OCI-M2 (cell line): ENCODE measurements at regions not wholly inside any gene's neighbourhood (a gene's known extent, or its start where the extent isn't known, plus 50 kb on each side); places are given as distances from the start of the nearest gene placed in this dataset.

Source experiments
- DNase-seq: peaks from one replicate; lab custom pipeline; 2025; ENCODE audit not compliant: unreplicated experiment; lab: John Stamatoyannopoulos, UW

GRCh38 chr5:165130656-165131055, 1625.2 kb downstream of the MAT2B start:
- no peak for DNase-seq

- DNase-seq: no peak
These were observed 1628.7 kb downstream of the MAT2B start for GRCh38 chr5:165134155-165134554.

GRCh38 chr5:165135565-165135964, 1630.1 kb downstream of the MAT2B start:
- no peak for DNase-seq

- no peak for DNase-seq
These were observed 1632.3 kb downstream of the MAT2B start for GRCh38 chr5:165137701-165138100.

GRCh38 chr5:165138236-165138635, 1632.8 kb downstream of the MAT2B start:
- no peak for DNase-seq

- DNase-seq: no peak
These were observed 1633.8 kb downstream of the MAT2B start for GRCh38 chr5:165139262-165139661.

GRCh38 chr5:165139721-165140120, 1634.3 kb downstream of the MAT2B start:
- DNase-seq: peak; percentile 17

GRCh38 chr5:165143741-165144140, 1638.3 kb downstream of the MAT2B start:
- peak; percentile 70 for DNase-seq

- DNase-seq: no peak
These were observed 1644.0 kb downstream of the MAT2B start for GRCh38 chr5:165149431-165149830.

- DNase-seq: no peak
These were observed 1646.6 kb downstream of the MAT2B start for GRCh38 chr5:165152058-165152457.

- no peak for DNase-seq
These were observed 1651.8 kb downstream of the MAT2B start for GRCh38 chr5:165157219-165157618.

- no peak for DNase-seq
These were observed 1655.8 kb downstream of the MAT2B start for GRCh38 chr5:165161204-165161603.

- DNase-seq: no peak
These were observed 1658.4 kb downstream of the MAT2B start for GRCh38 chr5:165163861-165164260.

- DNase-seq: no peak
These were observed 1668.2 kb downstream of the MAT2B start for GRCh38 chr5:165173651-165174050.

- DNase-seq: no peak
These were observed 1669.6 kb downstream of the MAT2B start for GRCh38 chr5:165175041-165175440.

GRCh38 chr5:165184183-165184582, 1678.8 kb downstream of the MAT2B start:
- no peak for DNase-seq

- no peak for DNase-seq
These were observed 1680.3 kb downstream of the MAT2B start for GRCh38 chr5:165185716-165186115.

GRCh38 chr5:165187815-165188214, 1682.4 kb downstream of the MAT2B start:
- DNase-seq: no peak

GRCh38 chr5:165188556-165189175, 1683.2 kb downstream of the MAT2B start:
- no peak for DNase-seq

- no peak for DNase-seq
These were observed 1691.5 kb downstream of the MAT2B start for GRCh38 chr5:165196961-165197360.

GRCh38 chr5:165201369-165201768, 1696.0 kb downstream of the MAT2B start:
- DNase-seq: no peak

GRCh38 chr5:165201771-165202518, 1696.5 kb downstream of the MAT2B start:
- DNase-seq: no peak

- DNase-seq: no peak
These were observed 1697.1 kb downstream of the MAT2B start for GRCh38 chr5:165202519-165202910.
